ENCODE measurements at regions not wholly inside any gene's neighbourhood (a gene's known extent, or its start where the extent isn't known, plus 50 kb on each side); places are given as distances from the start of the nearest gene placed in this dataset.
"Not testable (repeated sequence)": the region's sequence is repeated elsewhere in the genome, so short reads cannot be mapped to it uniquely, and the experiment has no call there.

DNA sequence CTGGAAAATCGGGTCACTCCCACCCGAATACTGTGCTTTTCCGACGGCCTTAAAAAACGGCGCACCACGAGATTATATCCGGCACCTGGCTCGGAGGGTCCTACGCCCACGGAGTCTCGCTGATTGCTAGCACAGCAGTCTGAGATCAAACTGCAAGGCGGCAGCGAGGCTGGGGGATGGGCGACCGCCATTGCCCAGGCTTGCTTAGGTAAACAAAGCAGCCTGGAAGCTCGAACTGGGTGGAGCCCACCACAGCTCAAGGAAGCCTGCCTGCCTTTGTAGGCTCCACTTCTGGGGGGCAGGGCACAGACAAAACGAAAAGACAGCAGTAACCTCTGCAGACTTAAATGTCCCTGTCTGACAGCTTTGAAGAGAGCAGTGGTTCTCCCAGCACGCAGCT, 132.5 kb upstream of the TLE4 start:
- not testable (repeated sequence) for TF ChIP-seq EZH2 (optimal IDR thresholded peaks at IDR 0.05; ENCODE audit: low read depth, low read length); EZH2phosphoT487 (IDR thresholded peaks at IDR 0.05; ENCODE audit: low read length)
